PC-3 (cell line): ENCODE measurements at regions not wholly inside any gene's neighbourhood (a gene's known extent, or its start where the extent isn't known, plus 50 kb on each side); places are given as distances from the start of the nearest gene placed in this dataset.

Experiments used
- ATAC-seq: fragments of 200-7000 bp; cut with Tn5 transposase; 2 replicates; pipeline ENCODE4 v1.9.1; 2020; ENCODE audit warnings: mild to moderate bottlenecking, moderate library complexity
- BruUV-seq: library from RNA; stranded (reverse); fragments of 400-500 nt; replicated peaks from 2 replicates; lab custom pipeline; 2021; lab: Mats Ljungman, UMichigan
- CTCF ChIA-PET: fragments of 300-600 bp; sonication (Branson Sonifier 250); formaldehyde crosslinking; loops from one replicate; lab custom pipeline; 2022; ENCODE audit warnings: antibody characterized with exemption; lab: Charles Lee
- POLR2A ChIA-PET: fragments of 300-600 bp; sonication (Branson Sonifier 250); formaldehyde crosslinking; loops from one replicate; lab custom pipeline; 2022; ENCODE audit warnings: antibody characterized with exemption; ENCODE audit not compliant: unreplicated experiment; lab: Charles Lee
- DNase-seq: peaks from one replicate; pipeline ENCODE4 v3.0.0-alpha.2; 2015
- H2AFZ ChIP-seq: fragments of 300-600 bp; sonication (generic); 2 replicates; pipeline ENCODE4 v1.6.0; 2016; ENCODE audit warnings: antibody characterized with exemption, low read length
- H3F3A ChIP-seq: fragments of 300-600 bp; sonication (generic); one replicate; pipeline ENCODE4 v1.6.0; 2017; ENCODE audit warnings: antibody characterized with exemption, low read length, control low read depth, mild to moderate bottlenecking; ENCODE audit not compliant: unreplicated experiment
- H3K27ac ChIP-seq: fragments of 300-600 bp; sonication (generic); 2 replicates; pipeline ENCODE4 v1.5.1; 2016; ENCODE audit warnings: mild to moderate bottlenecking, low read length
- H3K27me3 ChIP-seq: fragments of 300-600 bp; sonication (generic); 2 replicates; pipeline ENCODE4 v1.6.1; 2016; ENCODE audit warnings: low read length, mixed read lengths
- H3K36me3 ChIP-seq: fragments of 300-600 bp; sonication (generic); 2 replicates; pipeline ENCODE4 v1.6.1; 2016; ENCODE audit warnings: low read depth, mixed run types, low read length, mixed read lengths
- H3K4me1 ChIP-seq: fragments of 300-600 bp; sonication (generic); 2 replicates; pipeline ENCODE4 v1.5.1; 2016; ENCODE audit warnings: low read length; ENCODE audit not compliant: insufficient read depth
- H3K4me2 ChIP-seq: fragments of 300-600 bp; sonication (generic); 2 replicates; pipeline ENCODE4 v1.6.0; 2016; ENCODE audit warnings: low read length
- H3K4me3 ChIP-seq: fragments of 300-600 bp; sonication (generic); 2 replicates; pipeline ENCODE4 v1.5.1; 2016; ENCODE audit warnings: mild to moderate bottlenecking, low read length, mixed read lengths
- H3K79me2 ChIP-seq: fragments of 300-600 bp; sonication (generic); 2 replicates; pipeline ENCODE4 v1.6.1; 2017; ENCODE audit warnings: low read length, mixed read lengths
- H3K9ac ChIP-seq: fragments of 300-600 bp; sonication (generic); 2 replicates; pipeline ENCODE4 v1.6.0; 2016; ENCODE audit warnings: mild to moderate bottlenecking, low read length
- H3K9me2 ChIP-seq: fragments of 300-600 bp; sonication (generic); replicated peaks from 2 replicates; pipeline ENCODE4 v1.6.1; 2016; ENCODE audit warnings: mixed run types, low read length, mixed read lengths
- H3K9me3 ChIP-seq: fragments of 300-600 bp; sonication (generic); 2 replicates; pipeline ENCODE4 v1.6.1; 2016; ENCODE audit warnings: low read length, mixed read lengths
- H4K20me1 ChIP-seq: fragments of 300-600 bp; sonication (generic); 2 replicates; pipeline ENCODE4 v1.6.1; 2016; ENCODE audit warnings: low read length, mixed read lengths
- CTCF ChIP-seq: fragments of 300-600 bp; sonication (generic); conservative IDR thresholded peaks from 2 replicates; pipeline ENCODE4 v1.5.1; 2017; ENCODE audit warnings: antibody characterized with exemption, low read depth, mild to moderate bottlenecking, low read length
- EZH2 ChIP-seq: fragments of 300-600 bp; sonication (generic); IDR thresholded peaks from one replicate; pipeline ENCODE4 v1.6.1; 2017; ENCODE audit warnings: antibody characterized with exemption, mild to moderate bottlenecking, low read length; ENCODE audit not compliant: unreplicated experiment
- EZH2phosphoT487 ChIP-seq: fragments of 300-600 bp; sonication (generic); IDR thresholded peaks from 2 replicates; pipeline ENCODE4 v1.6.1; 2018; ENCODE audit warnings: mild to moderate bottlenecking, antibody characterized with exemption, low read length, borderline replicate concordance
- intact Hi-C: fragments of 100-400 bp; cut with micrococcal nuclease; formaldehyde crosslinking; loops from 2 replicates; pipeline ENCODE4 v1.9.0; 2023

DNA sequence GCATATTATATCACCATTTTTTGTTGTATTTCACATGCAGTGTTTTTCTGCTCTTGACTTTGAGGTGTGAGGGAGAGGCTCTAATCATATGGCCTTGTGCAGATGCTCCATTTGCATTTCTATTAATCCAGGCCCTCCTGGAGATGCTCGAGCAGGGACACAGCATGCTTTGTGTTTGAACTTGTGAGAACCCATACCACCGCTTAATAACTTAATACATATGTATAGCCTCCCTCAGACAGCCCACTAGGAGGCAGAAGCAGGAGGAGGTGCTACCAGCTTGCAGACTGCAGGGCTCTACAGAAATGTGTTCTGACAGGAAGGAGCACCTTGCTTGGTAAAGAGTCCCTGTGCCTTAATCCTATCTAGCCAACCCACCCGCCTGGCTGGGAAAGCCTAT is 155.2 kb downstream of the BARHL2 start:
- intact Hi-C loops: no loop called here
- Histone ChIP-seq H3K4me2 (no peak overlapping the region), H3K36me3 (no peaks in the 10 kb centered on the region), H3K9me3 (no peaks in the 10 kb centered on the region), H3K9ac (no peak overlapping the region), H3K27ac (no peak overlapping the region), H3K79me2 (no peaks in the 10 kb centered on the region), H4K20me1 (no peaks in the 10 kb centered on the region), H2AFZ (no peak overlapping the region), H3K4me1 (no peaks in the 10 kb centered on the region), H3K27me3 (peaks cover 45% of the 10 kb centered on the region), H3K4me3 (no peak overlapping the region), H3F3A (no peaks in the 10 kb centered on the region), H3K9me2 (no peaks in the 10 kb centered on the region)
- no peak for TF ChIP-seq EZH2
- TF ChIP-seq CTCF: no peak
- TF ChIP-seq EZH2phosphoT487: no peak
- ATAC-seq (no peak), DNase-seq (no peak)
- no TSS peak for BruUV-seq
- ChIA-PET CTCF (no interaction called here), POLR2A (no interaction called here)

DNA sequence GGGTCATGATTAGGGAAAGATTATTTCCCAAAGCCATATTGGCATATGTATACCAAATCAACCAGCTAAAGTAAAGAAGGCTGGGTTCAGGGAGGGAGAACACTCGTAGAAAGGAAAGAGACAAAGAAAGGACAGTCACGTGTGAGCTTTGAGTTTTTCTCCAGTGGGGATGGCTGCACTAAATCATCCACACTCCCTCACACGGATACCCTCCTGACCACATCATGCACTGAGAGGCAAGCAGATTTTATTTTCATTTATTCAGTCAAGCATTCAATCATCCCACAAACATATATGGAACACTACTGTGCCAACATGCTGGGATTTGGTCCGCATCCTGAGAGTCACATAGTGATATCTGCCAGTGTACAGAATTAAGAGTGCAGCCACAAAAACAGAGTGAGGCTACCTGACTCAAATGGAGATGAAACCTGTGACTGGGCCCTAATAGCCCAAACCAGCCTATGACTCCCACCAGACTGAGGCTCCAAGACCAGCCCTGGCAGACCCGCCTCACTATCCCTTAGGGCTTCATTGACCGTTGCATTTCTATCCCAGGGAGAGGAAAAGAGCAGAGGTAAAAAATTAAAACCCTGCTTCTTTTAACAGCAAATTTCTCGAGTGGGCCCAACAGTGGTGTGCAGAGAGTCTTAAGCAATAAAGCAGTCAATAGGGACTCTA is 155.9 kb downstream of the BARHL2 start:
- no peak overlapping the region for H3K9ac ChIP-seq
- no peak for ATAC-seq

More for the DNA sequence above, 155.9 kb downstream of the BARHL2 start:
- no peak overlapping the region for H3K27ac ChIP-seq
- no peak for DNase-seq
- BruUV-seq: no TSS peak
- no peaks in the 10 kb centered on the region for H3K9me2 ChIP-seq
- no peaks in the 10 kb centered on the region for H3K36me3 ChIP-seq
- POLR2A ChIA-PET: no interaction called here
- H3K4me2 ChIP-seq: no peak overlapping the region
- H3K4me1 ChIP-seq: no peaks in the 10 kb centered on the region
- no peaks in the 10 kb centered on the region for H4K20me1 ChIP-seq
- no peak overlapping the region for H3K4me3 ChIP-seq
- TF ChIP-seq EZH2phosphoT487: no peak
- TF ChIP-seq CTCF: no peak
- no peak for TF ChIP-seq EZH2
- H3F3A ChIP-seq: no peaks in the 10 kb centered on the region
- intact Hi-C loops: no loop called here
- no peaks in the 10 kb centered on the region for H3K79me2 ChIP-seq
- peaks cover 39% of the 10 kb centered on the region for H3K27me3 ChIP-seq
- no peak overlapping the region for H2AFZ ChIP-seq
- CTCF ChIA-PET: no interaction called here
- no peaks in the 10 kb centered on the region for H3K9me3 ChIP-seq
